Thyroid gland (tissue), 4 donors: ENCODE measurements at regions not wholly inside any gene's neighbourhood (a gene's known extent, or its start where the extent isn't known, plus 50 kb on each side); places are given as distances from the start of the nearest gene placed in this dataset.
"Not testable (repeated sequence)": the region's sequence is repeated elsewhere in the genome, so short reads cannot be mapped to it uniquely, and the experiment has no call there.

ENCODE experiments used
- DNase-seq, 2 donors: peaks; one replicate each; pipeline ENCODE4 v3.0.0-alpha.2; 2019
- H3K27ac ChIP-seq, 3 donors: fragments of 200-600 bp; sonication (generic); 1 replicate in 2 of 3; 2 replicates in 1 of 3; pipeline ENCODE4 v1.5.1; 2016 to 2019; ENCODE audit warnings: mild to moderate bottlenecking in 1 of 3, moderate library complexity in 1 of 3
- H3K27me3 ChIP-seq: fragments of 200-600 bp; sonication (generic); one replicate; pipeline ENCODE4 v1.5.1; 2019
- H3K36me3 ChIP-seq, 2 donors: fragments of 200-600 bp; sonication (generic); one replicate each; pipeline ENCODE4 v1.5.1; 2016 to 2019
- H3K4me1 ChIP-seq, 2 donors: fragments of 200-600 bp; sonication (generic); one replicate each; pipeline ENCODE4 v1.5.1; 2017 to 2019
- H3K4me3 ChIP-seq, 3 donors: fragments of 200-600 bp; sonication (generic); replicated peaks in 1 of 3; 1 replicate in 2 of 3; 2 replicates in 1 of 3; pipeline ENCODE4 v1.5.1; 2016; ENCODE audit warnings: mild to moderate bottlenecking in 1 of 3
- H3K9me3 ChIP-seq: fragments of 200-600 bp; sonication (generic); one replicate; pipeline ENCODE4 v1.5.1; 2017
- POLR2A ChIP-seq, 2 donors: fragments of 450-650 bp; IDR thresholded peaks; one replicate each; pipeline ENCODE4 v1.6.1; 2017; ENCODE audit warnings: antibody characterized with exemption in 2 of 2, mild to moderate bottlenecking in 2 of 2, moderate library complexity in 1 of 2
- WGBS, 2 donors: methylation state at CpG; one replicate each; pipeline ENCODE4 v1.1.5; 2017; 5-methylcytosine and 5-hydroxymethylcytosine counted together
- intact Hi-C: fragments of 100-400 bp; cut with DNase I; formaldehyde crosslinking; loops from one replicate; pipeline ENCODE4 v1.15.1; 2023
- TF ChIP-seq, protein P1 (sequence below), 6 experiments: fragments of 200-600 bp in 3 of 6; fragments of 450-650 bp in 3 of 6; sonication (generic) in 3 of 6; IDR thresholded peaks; one replicate each; pipeline ENCODE4 v1.5.1; 2016 to 2019; ENCODE audit warnings: antibody characterized with exemption in 6 of 6, mild to moderate bottlenecking in 2 of 6, inconsistent platforms in 1 of 6, moderate library complexity in 1 of 6

DNA sequence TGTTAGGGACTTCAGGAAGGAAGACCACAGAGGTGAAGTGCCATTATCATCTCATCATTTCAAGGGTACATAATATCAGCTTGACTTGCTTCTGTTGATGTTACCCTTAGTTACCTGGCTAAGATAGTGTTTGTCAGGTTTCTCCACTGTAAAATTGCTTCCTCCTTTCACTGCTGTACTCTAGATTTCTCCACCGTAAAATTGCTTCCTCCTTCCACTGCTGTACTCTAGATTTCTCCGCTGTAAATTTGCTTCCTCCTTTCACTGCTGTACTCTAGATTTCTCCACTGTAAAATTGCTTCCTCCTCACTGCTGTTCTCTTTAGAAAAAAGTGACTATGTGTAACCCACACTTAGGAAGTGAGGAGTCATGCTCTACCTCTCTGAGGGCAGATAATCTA, 1460.3 kb downstream of the SUCLG1 start:
- Histone ChIP-seq H3K9me3 (no peaks in the 10 kb centered on the region), H3K27me3 (no peaks in the 10 kb centered on the region), H3K27ac (no peak overlapping the region), H3K4me3 (no peak overlapping the region), H3K4me1 (no peaks in the 10 kb centered on the region), H3K36me3 (no peaks in the 10 kb centered on the region)
- no peak for TF ChIP-seq POLR2A (IDR thresholded peaks at IDR 0.05)
- TF ChIP-seq, protein P1, sequence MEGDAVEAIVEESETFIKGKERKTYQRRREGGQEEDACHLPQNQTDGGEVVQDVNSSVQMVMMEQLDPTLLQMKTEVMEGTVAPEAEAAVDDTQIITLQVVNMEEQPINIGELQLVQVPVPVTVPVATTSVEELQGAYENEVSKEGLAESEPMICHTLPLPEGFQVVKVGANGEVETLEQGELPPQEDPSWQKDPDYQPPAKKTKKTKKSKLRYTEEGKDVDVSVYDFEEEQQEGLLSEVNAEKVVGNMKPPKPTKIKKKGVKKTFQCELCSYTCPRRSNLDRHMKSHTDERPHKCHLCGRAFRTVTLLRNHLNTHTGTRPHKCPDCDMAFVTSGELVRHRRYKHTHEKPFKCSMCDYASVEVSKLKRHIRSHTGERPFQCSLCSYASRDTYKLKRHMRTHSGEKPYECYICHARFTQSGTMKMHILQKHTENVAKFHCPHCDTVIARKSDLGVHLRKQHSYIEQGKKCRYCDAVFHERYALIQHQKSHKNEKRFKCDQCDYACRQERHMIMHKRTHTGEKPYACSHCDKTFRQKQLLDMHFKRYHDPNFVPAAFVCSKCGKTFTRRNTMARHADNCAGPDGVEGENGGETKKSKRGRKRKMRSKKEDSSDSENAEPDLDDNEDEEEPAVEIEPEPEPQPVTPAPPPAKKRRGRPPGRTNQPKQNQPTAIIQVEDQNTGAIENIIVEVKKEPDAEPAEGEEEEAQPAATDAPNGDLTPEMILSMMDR (IDR thresholded peaks at IDR 0.05): no peak
- DNase-seq: no peak
- intact Hi-C loops: no loop called here
- 70 to 71% methylated on average over 2 of the region's 2 CpGs for WGBS, 2 donors

DNA sequence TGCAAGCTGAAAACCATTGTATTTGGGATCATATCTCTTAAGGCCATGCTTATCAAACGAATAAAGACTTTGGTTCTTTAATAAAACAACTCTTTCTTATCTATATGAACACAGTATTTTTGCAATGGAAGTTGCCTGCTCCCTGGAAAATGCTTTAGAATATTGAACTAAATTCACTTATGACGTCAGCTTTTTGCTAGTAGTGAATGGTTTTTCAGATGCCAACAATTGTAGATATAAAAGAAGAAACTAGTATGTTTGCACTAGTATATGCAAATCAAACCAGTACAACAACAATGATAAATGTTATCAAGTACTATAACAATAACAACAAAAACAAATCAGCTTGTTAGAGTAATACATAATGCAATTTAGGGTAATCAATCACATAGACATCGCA, 1462.9 kb downstream of the SUCLG1 start:
- no peaks in the 10 kb centered on the region for H3K9me3 ChIP-seq
- H3K27ac ChIP-seq: no peak overlapping the region
- WGBS, 2 donors: 60 to 64% methylated on average over 3 of the region's 3 CpGs
- H3K27me3 ChIP-seq: no peaks in the 10 kb centered on the region
- H3K4me1 ChIP-seq: no peaks in the 10 kb centered on the region
- H3K36me3 ChIP-seq: no peaks in the 10 kb centered on the region
- no peak overlapping the region for H3K4me3 ChIP-seq
- no peak for DNase-seq
- TF ChIP-seq POLR2A (IDR thresholded peaks at IDR 0.05): no peak
- TF ChIP-seq, protein P1 (IDR thresholded peaks at IDR 0.05): no peak
- intact Hi-C loops: no loop called here

DNA sequence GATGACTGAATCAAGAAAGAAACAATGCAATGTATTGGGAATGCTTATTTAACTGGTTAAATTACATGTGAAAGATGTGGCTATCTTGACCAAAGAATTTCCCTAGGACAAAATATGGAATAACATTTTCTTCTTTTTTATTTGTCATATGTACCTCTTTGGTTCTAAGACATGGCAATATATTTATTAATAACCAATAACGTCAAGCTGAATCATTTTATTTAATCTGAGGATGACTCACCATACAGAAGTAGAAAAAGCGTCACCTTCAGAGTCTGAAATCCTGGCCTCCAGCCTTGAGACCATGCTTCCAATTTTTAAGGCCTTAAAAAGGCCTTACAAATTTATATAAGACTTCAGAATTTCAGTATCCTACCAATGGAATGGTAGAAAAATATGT, 1464.9 kb downstream of the SUCLG1 start:
- Histone ChIP-seq H3K9me3 (no peaks in the 10 kb centered on the region), H3K36me3 (no peaks in the 10 kb centered on the region), H3K27ac (no peak overlapping the region), H3K4me1 (no peaks in the 10 kb centered on the region), H3K27me3 (no peaks in the 10 kb centered on the region), H3K4me3 (no peak overlapping the region)
- intact Hi-C loops: no loop called here
- DNase-seq: no peak
- 95% methylated on average over 2 of the region's 2 CpGs for WGBS, 2 donors
- TF ChIP-seq, protein P1 (IDR thresholded peaks at IDR 0.05): no peak

DNA sequence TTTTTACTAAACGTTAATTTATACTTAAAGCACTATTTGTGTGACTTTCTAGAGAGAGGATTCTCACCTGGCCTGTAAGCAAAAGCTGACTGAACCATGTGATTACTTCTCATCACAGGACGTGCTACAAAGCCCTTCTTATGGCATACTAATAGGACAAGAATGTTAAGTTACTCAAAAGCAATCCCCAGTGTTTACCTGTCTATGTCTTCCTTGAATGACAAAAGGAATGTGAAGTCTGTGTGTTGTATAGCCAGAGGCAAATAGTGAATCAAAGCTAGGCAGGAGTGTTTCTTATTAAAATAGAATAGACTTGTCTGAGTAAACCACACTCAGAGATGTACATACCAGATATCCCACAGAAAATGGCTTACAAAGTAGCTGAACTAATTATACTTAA, 1465.5 kb downstream of the SUCLG1 start:
- TF ChIP-seq, protein P1 (IDR thresholded peaks at IDR 0.05): no peak
- TF ChIP-seq POLR2A (IDR thresholded peaks at IDR 0.05): no peak
- Histone ChIP-seq H3K27ac (no peak overlapping the region), H3K27me3 (no peaks in the 10 kb centered on the region), H3K4me1 (no peaks in the 10 kb centered on the region), H3K4me3 (no peak overlapping the region), H3K36me3 (no peaks in the 10 kb centered on the region), H3K9me3 (no peaks in the 10 kb centered on the region)
- DNase-seq: no peak
- intact Hi-C loops: no loop called here
- WGBS, 2 donors: 32 to 53% methylated on average over 2 of the region's 2 CpGs

DNA sequence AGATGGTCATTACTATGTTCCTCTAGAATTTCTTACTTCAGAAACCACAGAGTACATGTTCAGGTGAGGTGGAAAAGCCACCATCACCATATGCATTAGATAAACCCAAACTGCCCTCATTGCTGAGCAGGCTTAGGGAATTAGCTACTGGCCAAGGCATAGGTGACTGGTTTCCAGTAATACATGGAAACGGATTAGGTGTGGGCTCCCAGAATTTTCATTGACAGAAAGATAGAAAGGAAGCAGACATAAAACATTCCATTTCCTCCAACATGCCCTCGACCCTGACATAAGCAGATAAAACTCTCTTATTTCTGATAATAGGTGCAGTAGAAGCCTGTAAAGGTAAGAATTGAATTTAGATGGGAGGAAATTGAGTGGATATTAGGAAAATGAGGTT, 1466.1 kb downstream of the SUCLG1 start:
- no peaks in the 10 kb centered on the region for H3K27me3 ChIP-seq
- H3K36me3 ChIP-seq: no peaks in the 10 kb centered on the region
- intact Hi-C loops: no loop called here
- H3K4me3 ChIP-seq: no peak overlapping the region
- 72 to 78% methylated on average over 2 of the region's 2 CpGs for WGBS, 2 donors
- TF ChIP-seq, protein P1 (IDR thresholded peaks at IDR 0.05): no peak
- TF ChIP-seq POLR2A (IDR thresholded peaks at IDR 0.05): no peak
- H3K27ac ChIP-seq: no peak overlapping the region
- no peak for DNase-seq
- H3K9me3 ChIP-seq: no peaks in the 10 kb centered on the region
- H3K4me1 ChIP-seq: no peaks in the 10 kb centered on the region

DNA sequence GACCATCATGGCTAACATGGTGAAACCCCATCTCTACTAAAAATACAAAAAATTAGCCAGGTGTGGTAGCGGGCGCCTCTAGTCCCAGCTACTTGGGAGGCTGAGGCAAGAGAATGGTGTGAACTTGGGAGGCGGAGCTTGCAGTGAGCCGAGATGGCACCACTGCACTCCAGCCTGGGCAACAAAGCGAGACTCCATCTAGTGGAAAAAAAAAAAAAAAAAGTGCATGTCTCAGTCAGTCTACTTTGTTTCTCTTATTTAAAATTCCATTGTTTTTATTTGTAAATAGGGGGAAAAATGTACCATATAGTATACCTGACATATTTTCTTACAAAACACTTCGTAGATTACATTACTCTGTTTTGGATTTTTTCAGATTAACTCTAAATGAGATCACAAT, 1471.4 kb downstream of the SUCLG1 start:
- H3K27ac ChIP-seq, H3K36me3 ChIP-seq, intact Hi-C loops, H3K4me3 ChIP-seq, H3K27me3 ChIP-seq, H3K9me3 ChIP-seq, H3K4me1 ChIP-seq, DNase-seq: not testable (repeated sequence)
- WGBS, 2 donors: 92 to 95% methylated on average over 6 of the region's 6 CpGs
